Prostate gland (tissue), 2 donors: ENCODE measurements at regions not wholly inside any gene's neighbourhood (a gene's known extent, or its start where the extent isn't known, plus 50 kb on each side); places are given as distances from the start of the nearest gene placed in this dataset.

Source experiments
- CTCF ChIP-seq, 4 experiments: fragments of 200-600 bp in 2 of 4; fragments of 450-650 bp in 2 of 4; sonication (generic) in 2 of 4; IDR thresholded peaks; 1 replicate in 3 of 4; 2 replicates in 1 of 4; pipeline ENCODE4 v1.5.1; 2016 to 2019; ENCODE audit warnings: antibody characterized with exemption in 4 of 4, mild to moderate bottlenecking in 2 of 4, moderate library complexity in 2 of 4
- POLR2A ChIP-seq: fragments of 450-650 bp; IDR thresholded peaks from one replicate; pipeline ENCODE4 v1.6.1; 2016; ENCODE audit warnings: antibody characterized with exemption, mild to moderate bottlenecking

- TF ChIP-seq CTCF (IDR thresholded peaks at IDR 0.05) (no peak), POLR2A (no peak)
Measured at GRCh38 chr15:39283531-39283930, 297.3 kb upstream of the THBS1 start.
